ENCODE measurements at regions not wholly inside any gene's neighbourhood (a gene's known extent, or its start where the extent isn't known, plus 50 kb on each side); places are given as distances from the start of the nearest gene placed in this dataset.

DNA sequence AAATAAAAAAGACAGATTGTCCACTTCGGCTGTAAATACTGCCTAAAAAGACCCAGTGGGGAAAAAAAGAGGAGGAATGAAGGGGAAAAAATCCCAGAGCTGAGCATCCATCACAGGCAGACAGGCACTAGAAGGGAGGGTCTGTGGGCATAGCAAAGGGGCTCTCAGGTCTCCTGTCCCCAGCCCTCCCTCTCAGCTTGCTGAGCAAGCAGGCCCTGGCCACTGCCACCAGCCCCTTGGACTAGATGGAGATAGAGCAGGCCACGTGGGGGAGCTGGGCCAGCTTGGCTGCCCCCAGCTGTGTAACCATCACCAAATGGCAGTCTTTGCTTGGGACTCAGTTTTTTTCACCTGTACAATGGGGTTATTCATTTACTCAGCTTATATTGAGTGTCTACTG lies 141.6 kb upstream of the UNC5B start:
- peaks cover 8% of the 10 kb centered on the region for H3K27me3 ChIP-seq (ENCODE audit: low read depth)
- intact Hi-C loops (cut with micrococcal nuclease) = no loop called here
- H3K27ac ChIP-seq (replicated peaks) = no peak overlapping the region
- H3K4me1 ChIP-seq = peaks cover 46% of the 10 kb centered on the region
- H3K4me3 ChIP-seq = no peak overlapping the region
- H3K9me3 ChIP-seq (replicated peaks) = no peaks in the 10 kb centered on the region
- no peak for DNase-seq
- no peaks in the 10 kb centered on the region for H3K36me3 ChIP-seq
- TF ChIP-seq, protein P1, sequence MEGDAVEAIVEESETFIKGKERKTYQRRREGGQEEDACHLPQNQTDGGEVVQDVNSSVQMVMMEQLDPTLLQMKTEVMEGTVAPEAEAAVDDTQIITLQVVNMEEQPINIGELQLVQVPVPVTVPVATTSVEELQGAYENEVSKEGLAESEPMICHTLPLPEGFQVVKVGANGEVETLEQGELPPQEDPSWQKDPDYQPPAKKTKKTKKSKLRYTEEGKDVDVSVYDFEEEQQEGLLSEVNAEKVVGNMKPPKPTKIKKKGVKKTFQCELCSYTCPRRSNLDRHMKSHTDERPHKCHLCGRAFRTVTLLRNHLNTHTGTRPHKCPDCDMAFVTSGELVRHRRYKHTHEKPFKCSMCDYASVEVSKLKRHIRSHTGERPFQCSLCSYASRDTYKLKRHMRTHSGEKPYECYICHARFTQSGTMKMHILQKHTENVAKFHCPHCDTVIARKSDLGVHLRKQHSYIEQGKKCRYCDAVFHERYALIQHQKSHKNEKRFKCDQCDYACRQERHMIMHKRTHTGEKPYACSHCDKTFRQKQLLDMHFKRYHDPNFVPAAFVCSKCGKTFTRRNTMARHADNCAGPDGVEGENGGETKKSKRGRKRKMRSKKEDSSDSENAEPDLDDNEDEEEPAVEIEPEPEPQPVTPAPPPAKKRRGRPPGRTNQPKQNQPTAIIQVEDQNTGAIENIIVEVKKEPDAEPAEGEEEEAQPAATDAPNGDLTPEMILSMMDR (IDR thresholded peaks at IDR 0.05; ENCODE audit: borderline replicate concordance) = no peak

GRCh38 chr10:71072131-71072822 lies 140.1 kb upstream of the UNC5B start:
- Histone ChIP-seq H3K4me1 (peaks cover 45% of the 10 kb centered on the region), H3K9me3 (replicated peaks) (no peaks in the 10 kb centered on the region), H3K36me3 (no peaks in the 10 kb centered on the region), H3K27ac (replicated peaks) (no peak overlapping the region), H3K4me3 (no peak overlapping the region), H3K27me3 (ENCODE audit: low read depth) (peaks cover 12% of the 10 kb centered on the region)
- TF ChIP-seq, protein P1 (IDR thresholded peaks at IDR 0.05; ENCODE audit: borderline replicate concordance) = no peak
- DNase-seq = no peak
- intact Hi-C loops (cut with micrococcal nuclease) = no loop called here

DNA sequence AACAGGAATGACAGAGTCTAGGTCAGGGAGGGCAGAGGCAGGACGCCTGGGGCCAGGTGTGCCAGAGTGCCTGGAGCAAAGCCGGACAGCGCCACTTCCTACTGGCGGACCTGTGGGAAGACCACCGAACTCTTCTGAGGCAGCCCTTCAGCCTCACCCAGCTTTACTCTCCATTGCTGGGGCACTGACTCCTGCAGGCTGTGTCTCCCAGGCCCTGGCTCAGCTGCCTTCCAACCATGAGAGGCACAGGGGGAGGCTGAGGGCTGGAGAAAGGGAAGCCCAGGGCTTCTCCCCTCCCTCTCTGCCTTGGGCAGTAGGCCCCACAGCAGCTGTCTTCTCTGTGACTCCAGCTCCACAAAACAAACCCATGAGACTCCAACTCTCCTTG lies 139.6 kb upstream of the UNC5B start:
- Histone ChIP-seq H3K4me3 (no peak overlapping the region), H3K27ac (replicated peaks) (no peak overlapping the region), H3K36me3 (no peaks in the 10 kb centered on the region), H3K27me3 (ENCODE audit: low read depth) (peaks cover 12% of the 10 kb centered on the region), H3K4me1 (peaks cover 42% of the 10 kb centered on the region), H3K9me3 (replicated peaks) (no peaks in the 10 kb centered on the region)
- intact Hi-C loops (cut with micrococcal nuclease) = no loop called here
- TF ChIP-seq, protein P1 (IDR thresholded peaks at IDR 0.05; ENCODE audit: borderline replicate concordance) = no peak
- no peak for DNase-seq

- intact Hi-C loops (cut with micrococcal nuclease) = no loop called here
- no peaks in the 10 kb centered on the region for H3K9me3 ChIP-seq (replicated peaks)
- H3K4me3 ChIP-seq = no peak overlapping the region
- no peak for DNase-seq
- H3K4me1 ChIP-seq = peaks cover 39% of the 10 kb centered on the region
- H3K36me3 ChIP-seq = no peaks in the 10 kb centered on the region
- TF ChIP-seq, protein P1 (IDR thresholded peaks at IDR 0.05; ENCODE audit: borderline replicate concordance) = no peak
- H3K27me3 ChIP-seq (ENCODE audit: low read depth) = peaks cover 12% of the 10 kb centered on the region
- H3K27ac ChIP-seq (replicated peaks) = no peak overlapping the region
These were observed 138.8 kb upstream of the UNC5B start for GRCh38 chr10:71073451-71074175.

DNA sequence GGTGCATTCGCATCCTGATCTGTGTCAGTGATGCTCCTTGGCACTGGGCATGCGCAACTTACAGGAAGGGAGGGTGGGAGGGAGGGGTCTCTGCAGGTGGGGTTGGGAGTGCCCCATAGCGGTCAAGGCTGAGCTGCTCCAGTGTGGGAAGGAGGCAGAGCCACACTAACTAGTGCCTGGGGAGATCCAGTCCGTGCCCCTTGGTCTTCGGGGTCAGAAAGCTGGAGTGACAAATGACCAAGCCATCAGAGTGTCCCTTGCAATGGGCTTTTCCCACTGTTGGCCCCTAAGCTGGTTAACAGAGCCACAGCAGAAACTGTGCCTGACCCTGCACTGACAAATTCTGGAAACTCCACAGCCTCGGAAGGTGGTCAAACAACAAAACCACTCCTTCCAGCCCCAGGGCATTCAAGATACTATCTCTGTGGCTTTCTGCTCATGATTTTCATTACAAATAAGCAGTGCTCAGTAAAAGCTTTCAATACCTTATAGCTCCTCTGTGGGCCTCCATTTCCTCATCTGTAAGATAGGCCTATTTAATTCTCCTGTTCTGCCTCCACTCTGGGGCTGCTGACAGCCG lies 138.1 kb upstream of the UNC5B start:
- Histone ChIP-seq H3K9me3 (replicated peaks) (no peaks in the 10 kb centered on the region), H3K4me1 (peaks cover 33% of the 10 kb centered on the region), H3K27me3 (ENCODE audit: low read depth) (peaks cover 12% of the 10 kb centered on the region), H3K27ac (replicated peaks) (no peak overlapping the region), H3K36me3 (no peaks in the 10 kb centered on the region), H3K4me3 (no peak overlapping the region)
- intact Hi-C loops (cut with micrococcal nuclease) = no loop called here
- TF ChIP-seq, protein P1 (IDR thresholded peaks at IDR 0.05; ENCODE audit: borderline replicate concordance) = no peak
- DNase-seq = no peak
